ENCODE measurements at regions not wholly inside any gene's neighbourhood (a gene's known extent, or its start where the extent isn't known, plus 50 kb on each side); places are given as distances from the start of the nearest gene placed in this dataset.

DNA sequence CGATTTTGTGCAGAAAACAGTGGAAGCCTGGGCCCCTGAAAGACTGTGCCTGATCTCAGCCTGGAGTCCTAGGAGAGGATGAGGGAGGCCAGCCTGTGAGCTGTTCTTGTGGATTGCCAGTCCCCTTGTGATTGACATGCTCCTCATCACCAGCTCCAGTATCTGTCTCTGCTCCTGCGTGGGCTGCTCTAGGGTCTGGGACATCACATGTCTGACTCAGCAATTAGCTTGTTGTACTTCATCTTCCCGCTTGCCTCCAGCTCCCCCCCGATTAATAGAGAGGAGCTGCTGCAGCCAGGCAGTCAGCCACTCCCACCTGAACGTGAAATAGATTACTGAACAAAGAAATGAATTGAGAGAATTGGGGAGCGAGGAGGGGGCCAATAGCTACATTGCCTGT, 99.6 kb upstream of the TBX20 start:
- no TSS peak for BruUV-seq (replicated peaks)
- H3K27ac Mint-ChIP-seq (ENCODE audit: unreplicated experiment): no peak overlapping the region
- no peak for DNase-seq
- Histone ChIP-seq H3K27me3 (replicated peaks; ENCODE audit: control insufficient read depth, insufficient read depth, low read length) (no peaks in the 10 kb centered on the region; the same call in 1 of the 2 replicates), H3K9me3 (no peaks in the 10 kb centered on the region; the same call in 1 of the 2 replicates), H3K36me3 (ENCODE audit: control insufficient read depth, insufficient read depth, low read length) (no peaks in the 10 kb centered on the region), H3K4me1 (no peaks in the 10 kb centered on the region), H3K4me3 (ENCODE audit: low read depth, low read length) (no peak overlapping the region)
- peaks cover 11% of the 10 kb centered on the region for H3K27me3 Mint-ChIP-seq (ENCODE audit: insufficient read depth, unreplicated experiment)
- H3K9me3 Mint-ChIP-seq (ENCODE audit: unreplicated experiment): peaks cover 11% of the 10 kb centered on the region
- H3K36me3 Mint-ChIP-seq (ENCODE audit: insufficient read depth, unreplicated experiment): no peaks in the 10 kb centered on the region
- POLR2A ChIA-PET: no interaction called here
- H3K4me3 Mint-ChIP-seq (ENCODE audit: unreplicated experiment): no peak overlapping the region
- TF ChIP-seq, protein P1, sequence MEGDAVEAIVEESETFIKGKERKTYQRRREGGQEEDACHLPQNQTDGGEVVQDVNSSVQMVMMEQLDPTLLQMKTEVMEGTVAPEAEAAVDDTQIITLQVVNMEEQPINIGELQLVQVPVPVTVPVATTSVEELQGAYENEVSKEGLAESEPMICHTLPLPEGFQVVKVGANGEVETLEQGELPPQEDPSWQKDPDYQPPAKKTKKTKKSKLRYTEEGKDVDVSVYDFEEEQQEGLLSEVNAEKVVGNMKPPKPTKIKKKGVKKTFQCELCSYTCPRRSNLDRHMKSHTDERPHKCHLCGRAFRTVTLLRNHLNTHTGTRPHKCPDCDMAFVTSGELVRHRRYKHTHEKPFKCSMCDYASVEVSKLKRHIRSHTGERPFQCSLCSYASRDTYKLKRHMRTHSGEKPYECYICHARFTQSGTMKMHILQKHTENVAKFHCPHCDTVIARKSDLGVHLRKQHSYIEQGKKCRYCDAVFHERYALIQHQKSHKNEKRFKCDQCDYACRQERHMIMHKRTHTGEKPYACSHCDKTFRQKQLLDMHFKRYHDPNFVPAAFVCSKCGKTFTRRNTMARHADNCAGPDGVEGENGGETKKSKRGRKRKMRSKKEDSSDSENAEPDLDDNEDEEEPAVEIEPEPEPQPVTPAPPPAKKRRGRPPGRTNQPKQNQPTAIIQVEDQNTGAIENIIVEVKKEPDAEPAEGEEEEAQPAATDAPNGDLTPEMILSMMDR (IDR thresholded peaks at IDR 0.05; ENCODE audit: insufficient read depth in 1 of 2, low read depth in 1 of 2, low read length in 1 of 2, severe bottlenecking in 1 of 2, unreplicated experiment in 1 of 2): no peak
- H3K4me1 Mint-ChIP-seq (ENCODE audit: low read depth, unreplicated experiment): no peaks in the 10 kb centered on the region
- intact Hi-C loops (cut with micrococcal nuclease; ENCODE audit: unreplicated experiment): no loop called here
- CTCF ChIA-PET: no interaction called here

DNA sequence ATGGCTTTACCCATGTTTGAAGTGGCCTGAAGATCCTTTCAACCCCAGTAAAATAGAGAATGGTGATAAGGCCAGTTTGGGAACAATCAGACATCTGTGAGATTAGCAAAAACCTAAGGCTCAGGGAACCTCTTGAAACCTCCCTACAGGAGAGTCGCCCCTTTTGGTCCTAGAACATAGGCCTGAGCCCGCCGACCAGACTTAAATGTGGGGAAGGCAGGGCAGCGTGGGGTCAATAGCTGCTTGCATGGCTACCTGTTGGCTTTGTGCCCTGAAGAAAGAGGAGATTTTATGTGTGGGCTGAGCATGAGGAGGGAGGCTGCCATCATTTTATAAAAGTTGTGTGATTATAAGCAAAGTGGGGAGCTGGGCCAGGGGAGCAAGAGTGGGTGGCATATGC, 97.6 kb upstream of the TBX20 start:
- H3K4me3 Mint-ChIP-seq (ENCODE audit: unreplicated experiment): no peak overlapping the region

DNA sequence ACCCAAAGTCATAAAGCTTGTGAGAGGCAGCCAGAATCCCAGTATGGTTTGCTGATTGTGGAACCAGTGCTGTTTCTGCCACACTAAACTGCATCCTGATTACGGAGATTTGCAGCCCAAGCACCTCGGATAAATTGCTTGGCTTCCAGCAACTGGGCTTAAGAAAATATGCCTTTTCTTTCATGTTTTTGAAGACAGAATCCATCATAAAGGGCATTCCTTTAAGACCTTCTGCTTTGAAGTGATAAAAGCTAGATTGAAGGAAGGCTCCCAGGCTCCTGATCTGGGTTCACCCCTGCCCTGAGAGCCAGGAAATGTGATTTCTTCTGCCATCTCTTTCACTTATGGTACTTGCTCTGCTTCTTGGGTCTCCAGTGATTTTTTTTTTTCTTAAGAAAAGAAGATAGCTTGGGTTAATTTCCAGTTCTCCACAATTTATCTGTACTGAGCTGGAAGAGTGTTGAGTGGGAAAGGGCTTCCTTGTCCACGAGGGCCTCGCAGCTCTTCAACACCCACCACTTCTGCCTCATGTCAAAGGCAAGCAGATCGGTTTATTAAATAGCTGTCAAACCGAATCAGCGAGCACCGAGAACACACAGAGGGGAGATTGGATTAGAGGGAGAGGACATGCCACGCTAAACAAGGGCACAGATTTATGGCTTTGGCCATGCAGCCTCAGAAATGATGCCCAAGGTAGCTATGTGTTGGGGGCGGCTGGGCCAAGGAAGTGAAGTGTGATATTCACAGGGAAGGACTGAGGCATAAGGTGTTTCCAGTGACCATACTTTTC, 94.9 kb upstream of the TBX20 start:
- Mint-ChIP-seq H3K27me3 (ENCODE audit: insufficient read depth, unreplicated experiment) (peaks cover 2% of the 10 kb centered on the region), H3K9me3 (ENCODE audit: unreplicated experiment) (no peaks in the 10 kb centered on the region), H3K4me3 (ENCODE audit: unreplicated experiment) (no peak overlapping the region), H3K36me3 (ENCODE audit: insufficient read depth, unreplicated experiment) (no peaks in the 10 kb centered on the region), H3K27ac (ENCODE audit: unreplicated experiment) (no peak overlapping the region), H3K4me1 (ENCODE audit: low read depth, unreplicated experiment) (no peaks in the 10 kb centered on the region)
- ChIA-PET CTCF (no interaction called here), POLR2A (no interaction called here)
- Histone ChIP-seq H3K4me1 (no peaks in the 10 kb centered on the region), H3K4me3 (ENCODE audit: low read depth, low read length) (no peak overlapping the region), H3K27me3 (replicated peaks; ENCODE audit: control insufficient read depth, insufficient read depth, low read length) (no peaks in the 10 kb centered on the region; the same call in 1 of the 2 replicates), H3K36me3 (ENCODE audit: control insufficient read depth, insufficient read depth, low read length) (no peaks in the 10 kb centered on the region), H3K9me3 (no peaks in the 10 kb centered on the region)
- TF ChIP-seq, protein P1 (IDR thresholded peaks at IDR 0.05; ENCODE audit: insufficient read depth in 1 of 2, low read depth in 1 of 2, low read length in 1 of 2, severe bottlenecking in 1 of 2, unreplicated experiment in 1 of 2): no peak
- intact Hi-C loops (cut with micrococcal nuclease; ENCODE audit: unreplicated experiment): no loop called here
- no peak for DNase-seq
- BruUV-seq (replicated peaks): no TSS peak

More for the DNA sequence above, 97.6 kb upstream of the TBX20 start:
- H3K9me3 ChIP-seq: no peaks in the 10 kb centered on the region
- H3K9me3 Mint-ChIP-seq (ENCODE audit: unreplicated experiment): peaks cover 6% of the 10 kb centered on the region
- ChIA-PET CTCF (no interaction called here), POLR2A (no interaction called here)
- no peak for DNase-seq
- H3K36me3 ChIP-seq (ENCODE audit: control insufficient read depth, insufficient read depth, low read length): no peaks in the 10 kb centered on the region
- no peak overlapping the region for H3K4me3 ChIP-seq (ENCODE audit: low read depth, low read length)
- intact Hi-C loops (cut with micrococcal nuclease; ENCODE audit: unreplicated experiment): no loop called here
- H3K4me1 ChIP-seq: no peaks in the 10 kb centered on the region
- H3K4me1 Mint-ChIP-seq (ENCODE audit: low read depth, unreplicated experiment): no peaks in the 10 kb centered on the region
- H3K27me3 Mint-ChIP-seq (ENCODE audit: insufficient read depth, unreplicated experiment): peaks cover 11% of the 10 kb centered on the region
- TF ChIP-seq, protein P1 (IDR thresholded peaks at IDR 0.05; ENCODE audit: insufficient read depth in 1 of 2, low read depth in 1 of 2, low read length in 1 of 2, severe bottlenecking in 1 of 2, unreplicated experiment in 1 of 2): no peak
- no peak overlapping the region for H3K27ac Mint-ChIP-seq (ENCODE audit: unreplicated experiment)
- H3K27me3 ChIP-seq (replicated peaks; ENCODE audit: control insufficient read depth, insufficient read depth, low read length): no peaks in the 10 kb centered on the region; the same call in 1 of the 2 replicates
- no TSS peak for BruUV-seq (replicated peaks)
- H3K36me3 Mint-ChIP-seq (ENCODE audit: insufficient read depth, unreplicated experiment): no peaks in the 10 kb centered on the region
